ENCODE measurements at regions not wholly inside any gene's neighbourhood (a gene's known extent, or its start where the extent isn't known, plus 50 kb on each side); places are given as distances from the start of the nearest gene placed in this dataset.

DNA sequence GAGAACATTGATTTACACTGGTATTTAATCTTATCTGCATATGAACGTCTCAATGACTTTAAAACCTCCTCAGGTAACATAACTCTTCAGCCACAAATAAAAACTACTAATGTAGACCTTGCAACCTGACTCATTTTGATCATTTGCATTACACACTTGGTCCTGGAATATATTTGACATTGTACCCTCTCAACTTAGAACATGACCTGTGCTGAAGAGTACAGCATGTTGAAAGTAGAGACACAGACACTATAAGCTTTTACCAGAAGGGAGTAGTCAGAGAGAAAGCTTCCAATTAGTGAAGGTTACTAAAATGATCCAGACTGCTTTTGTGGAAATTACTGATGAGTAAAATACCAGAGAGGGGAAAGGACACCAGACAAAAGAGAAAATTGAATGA, 390.6 kb upstream of the ANO3 start:
- TF ChIP-seq, protein P1, sequence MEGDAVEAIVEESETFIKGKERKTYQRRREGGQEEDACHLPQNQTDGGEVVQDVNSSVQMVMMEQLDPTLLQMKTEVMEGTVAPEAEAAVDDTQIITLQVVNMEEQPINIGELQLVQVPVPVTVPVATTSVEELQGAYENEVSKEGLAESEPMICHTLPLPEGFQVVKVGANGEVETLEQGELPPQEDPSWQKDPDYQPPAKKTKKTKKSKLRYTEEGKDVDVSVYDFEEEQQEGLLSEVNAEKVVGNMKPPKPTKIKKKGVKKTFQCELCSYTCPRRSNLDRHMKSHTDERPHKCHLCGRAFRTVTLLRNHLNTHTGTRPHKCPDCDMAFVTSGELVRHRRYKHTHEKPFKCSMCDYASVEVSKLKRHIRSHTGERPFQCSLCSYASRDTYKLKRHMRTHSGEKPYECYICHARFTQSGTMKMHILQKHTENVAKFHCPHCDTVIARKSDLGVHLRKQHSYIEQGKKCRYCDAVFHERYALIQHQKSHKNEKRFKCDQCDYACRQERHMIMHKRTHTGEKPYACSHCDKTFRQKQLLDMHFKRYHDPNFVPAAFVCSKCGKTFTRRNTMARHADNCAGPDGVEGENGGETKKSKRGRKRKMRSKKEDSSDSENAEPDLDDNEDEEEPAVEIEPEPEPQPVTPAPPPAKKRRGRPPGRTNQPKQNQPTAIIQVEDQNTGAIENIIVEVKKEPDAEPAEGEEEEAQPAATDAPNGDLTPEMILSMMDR (IDR thresholded peaks at IDR 0.05) = no peak
- TF ChIP-seq POLR2A (IDR thresholded peaks at IDR 0.05; ENCODE audit: low read length) (no peak), PHF8 (IDR thresholded peaks at IDR 0.05; ENCODE audit: borderline replicate concordance, low read depth) (no peak), EP300 (IDR thresholded peaks at IDR 0.05) (no peak), BHLHE40 (IDR thresholded peaks at IDR 0.05; ENCODE audit: low read depth, low read length) (no peak), HDAC2 (IDR thresholded peaks at IDR 0.05) (no peak), RFX5 (IDR thresholded peaks at IDR 0.05) (no peak), HOXA7 (CRISPR knock-in tag; IDR thresholded peaks at IDR 0.05) (no peak), CEBPB (IDR thresholded peaks at IDR 0.05) (no peak), CBX2 (IDR thresholded peaks at IDR 0.05; ENCODE audit: borderline replicate concordance, low read depth) (no peak), RAD21 (conservative IDR thresholded peaks at IDR 0.05 in 1 of 2, IDR thresholded peaks at IDR 0.05 in 1 of 2) (no peak)
- TF ChIP-seq, protein P2, sequence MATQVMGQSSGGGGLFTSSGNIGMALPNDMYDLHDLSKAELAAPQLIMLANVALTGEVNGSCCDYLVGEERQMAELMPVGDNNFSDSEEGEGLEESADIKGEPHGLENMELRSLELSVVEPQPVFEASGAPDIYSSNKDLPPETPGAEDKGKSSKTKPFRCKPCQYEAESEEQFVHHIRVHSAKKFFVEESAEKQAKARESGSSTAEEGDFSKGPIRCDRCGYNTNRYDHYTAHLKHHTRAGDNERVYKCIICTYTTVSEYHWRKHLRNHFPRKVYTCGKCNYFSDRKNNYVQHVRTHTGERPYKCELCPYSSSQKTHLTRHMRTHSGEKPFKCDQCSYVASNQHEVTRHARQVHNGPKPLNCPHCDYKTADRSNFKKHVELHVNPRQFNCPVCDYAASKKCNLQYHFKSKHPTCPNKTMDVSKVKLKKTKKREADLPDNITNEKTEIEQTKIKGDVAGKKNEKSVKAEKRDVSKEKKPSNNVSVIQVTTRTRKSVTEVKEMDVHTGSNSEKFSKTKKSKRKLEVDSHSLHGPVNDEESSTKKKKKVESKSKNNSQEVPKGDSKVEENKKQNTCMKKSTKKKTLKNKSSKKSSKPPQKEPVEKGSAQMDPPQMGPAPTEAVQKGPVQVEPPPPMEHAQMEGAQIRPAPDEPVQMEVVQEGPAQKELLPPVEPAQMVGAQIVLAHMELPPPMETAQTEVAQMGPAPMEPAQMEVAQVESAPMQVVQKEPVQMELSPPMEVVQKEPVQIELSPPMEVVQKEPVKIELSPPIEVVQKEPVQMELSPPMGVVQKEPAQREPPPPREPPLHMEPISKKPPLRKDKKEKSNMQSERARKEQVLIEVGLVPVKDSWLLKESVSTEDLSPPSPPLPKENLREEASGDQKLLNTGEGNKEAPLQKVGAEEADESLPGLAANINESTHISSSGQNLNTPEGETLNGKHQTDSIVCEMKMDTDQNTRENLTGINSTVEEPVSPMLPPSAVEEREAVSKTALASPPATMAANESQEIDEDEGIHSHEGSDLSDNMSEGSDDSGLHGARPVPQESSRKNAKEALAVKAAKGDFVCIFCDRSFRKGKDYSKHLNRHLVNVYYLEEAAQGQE (IDR thresholded peaks at IDR 0.05) = no peak
- TF ChIP-seq, protein P3, sequence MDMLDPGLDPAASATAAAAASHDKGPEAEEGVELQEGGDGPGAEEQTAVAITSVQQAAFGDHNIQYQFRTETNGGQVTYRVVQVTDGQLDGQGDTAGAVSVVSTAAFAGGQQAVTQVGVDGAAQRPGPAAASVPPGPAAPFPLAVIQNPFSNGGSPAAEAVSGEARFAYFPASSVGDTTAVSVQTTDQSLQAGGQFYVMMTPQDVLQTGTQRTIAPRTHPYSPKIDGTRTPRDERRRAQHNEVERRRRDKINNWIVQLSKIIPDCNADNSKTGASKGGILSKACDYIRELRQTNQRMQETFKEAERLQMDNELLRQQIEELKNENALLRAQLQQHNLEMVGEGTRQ (IDR thresholded peaks at IDR 0.05) = no peak

Data from A549 (cell line).